GM21737 (cell line): ENCODE measurements at regions not wholly inside any gene's neighbourhood (a gene's known extent, or its start where the extent isn't known, plus 50 kb on each side); places are given as distances from the start of the nearest gene placed in this dataset.

Source experiments
- ATAC-seq: cut with Tn5 transposase; IDR thresholded peaks from one replicate; pipeline ENCODE4 v1.9.1; 2021; ENCODE audit warnings: mild to moderate bottlenecking, moderate library complexity; ENCODE audit not compliant: unreplicated experiment

DNA sequence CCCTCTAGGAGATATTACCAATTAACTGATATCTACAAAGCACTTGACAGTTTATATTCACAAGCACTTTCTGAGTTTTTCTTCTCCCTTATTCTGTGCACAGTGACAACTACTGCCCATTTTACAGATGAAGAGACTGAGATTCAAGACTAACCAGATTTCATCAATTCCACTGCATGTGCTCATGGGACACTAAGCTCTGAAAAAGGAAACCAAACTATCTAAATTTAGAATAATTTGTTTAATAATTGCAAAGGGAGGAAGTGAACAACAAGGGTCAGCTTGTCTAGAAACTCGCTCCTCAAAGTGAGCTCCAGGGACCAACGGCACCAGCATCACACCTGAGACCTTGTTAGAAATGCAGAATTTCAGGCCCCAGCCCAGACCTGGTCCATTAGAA is 50.8 kb upstream of the MYLIP start:
- peak; percentile 82 for ATAC-seq

DNA sequence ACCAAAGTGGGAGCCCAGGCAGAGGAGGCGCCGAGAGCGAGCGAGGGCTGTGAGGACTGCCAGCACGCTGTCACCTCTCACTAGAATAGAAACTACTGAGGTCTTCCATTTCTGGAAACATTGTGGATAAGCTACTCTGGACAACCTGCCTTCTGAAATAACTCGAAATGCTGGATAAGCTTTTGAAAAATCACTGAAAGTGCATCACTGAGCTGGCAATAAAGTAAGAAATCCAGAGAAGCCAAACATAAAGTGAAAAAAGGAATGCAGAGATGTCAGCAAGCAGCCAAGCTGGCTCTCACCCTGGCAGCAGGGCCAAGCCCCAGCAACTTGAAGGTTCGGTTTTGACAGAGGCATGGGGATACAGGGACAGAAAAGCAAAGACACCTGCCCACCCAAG is 59.2 kb upstream of the MYLIP start:
- ATAC-seq: no peak

DNA sequence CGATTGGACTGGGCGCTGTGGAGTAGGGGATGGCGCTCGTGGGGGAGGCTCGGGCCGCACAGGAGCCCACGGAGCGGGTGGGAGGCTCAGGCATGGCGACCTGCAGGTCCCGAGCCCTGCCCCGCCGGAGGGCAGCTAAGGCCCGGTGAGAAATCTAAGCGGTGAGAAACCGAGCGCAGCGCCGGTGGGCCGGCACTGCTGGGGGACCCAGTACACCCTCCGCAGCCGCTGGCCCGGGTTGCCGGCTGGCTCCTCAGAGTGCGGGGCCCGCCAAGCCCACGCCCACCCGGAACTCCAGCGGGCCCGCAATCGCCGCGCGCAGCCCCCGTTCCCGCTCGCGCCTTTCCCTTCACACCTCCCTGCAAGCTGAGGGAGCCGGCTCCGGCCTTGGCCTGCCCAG is 59.7 kb upstream of the MYLIP start:
- no peak for ATAC-seq

- no peak for ATAC-seq
Observed at GRCh38 chr6:16067568-16067967, 61.3 kb upstream of the MYLIP start.

GRCh38 chr6:16064671-16065072 is 64.2 kb upstream of the MYLIP start:
- no peak for ATAC-seq

GRCh38 chr6:16063580-16063979 is 65.3 kb upstream of the MYLIP start:
- ATAC-seq: no peak

DNA sequence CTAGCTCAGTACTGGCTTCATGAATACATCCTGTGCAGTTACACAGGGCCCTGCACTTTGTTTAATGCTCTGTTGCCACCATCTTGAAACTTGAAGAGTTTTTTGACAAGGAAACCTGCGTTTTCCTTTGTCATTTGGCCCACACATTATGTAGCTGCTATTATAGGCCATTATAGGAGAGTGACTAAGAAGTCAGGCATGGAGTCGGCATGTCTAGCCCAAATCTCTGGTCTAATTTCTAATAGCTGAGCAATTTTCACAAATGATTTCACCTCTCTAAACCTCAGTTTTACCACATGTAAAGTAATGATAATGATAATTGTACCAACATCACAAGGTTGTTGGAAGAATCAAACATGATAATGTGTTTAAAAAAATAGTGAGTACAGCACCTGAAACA is 67.1 kb upstream of the MYLIP start:
- no peak for ATAC-seq

- ATAC-seq: no peak
Observed at GRCh38 chr6:16060039-16060438, 68.8 kb upstream of the MYLIP start.

- ATAC-seq: no peak
Observed at GRCh38 chr6:16059496-16059895, 69.4 kb upstream of the MYLIP start.

DNA sequence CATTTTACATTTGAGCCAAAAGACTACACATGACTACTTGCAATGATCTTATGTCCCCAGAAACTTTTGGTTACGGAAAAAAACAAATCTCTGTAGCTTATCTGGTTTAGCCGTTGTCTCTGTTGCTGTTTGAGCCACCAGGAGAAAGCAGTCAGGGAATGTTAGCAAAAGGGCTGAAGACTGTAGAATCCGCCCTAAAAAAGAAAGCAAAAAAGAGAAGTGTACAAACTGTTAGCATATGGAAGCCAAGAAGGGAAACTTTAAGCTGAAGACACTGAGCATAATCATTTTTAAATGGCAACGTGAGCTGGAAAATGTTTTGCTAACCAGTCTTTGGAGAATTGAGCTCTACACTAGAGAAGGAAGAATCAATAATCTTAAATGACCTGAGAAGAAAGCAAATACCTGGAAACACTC is 69.9 kb upstream of the MYLIP start:
- no peak for ATAC-seq

GRCh38 chr6:16058201-16058928 is 70.5 kb upstream of the MYLIP start:
- no peak for ATAC-seq

DNA sequence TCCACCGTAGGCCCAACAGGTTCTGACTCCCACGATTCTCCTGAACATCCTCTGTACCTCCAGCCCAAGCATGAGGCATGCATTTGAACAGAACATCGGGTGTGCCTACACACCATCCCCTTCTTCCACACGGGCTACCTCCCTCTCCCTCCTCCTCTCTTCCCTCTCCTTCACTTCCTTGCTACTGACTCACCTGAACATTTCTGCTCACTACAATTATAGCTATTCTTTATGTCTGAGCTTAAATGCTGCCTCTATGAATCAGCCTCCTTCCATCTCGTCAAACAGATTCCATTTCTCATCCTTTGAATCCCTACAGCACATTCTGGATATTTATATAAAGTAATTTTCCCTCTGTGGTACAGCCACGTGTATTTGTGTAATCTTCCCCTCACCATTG is 71.4 kb upstream of the MYLIP start:
- no peak for ATAC-seq

DNA sequence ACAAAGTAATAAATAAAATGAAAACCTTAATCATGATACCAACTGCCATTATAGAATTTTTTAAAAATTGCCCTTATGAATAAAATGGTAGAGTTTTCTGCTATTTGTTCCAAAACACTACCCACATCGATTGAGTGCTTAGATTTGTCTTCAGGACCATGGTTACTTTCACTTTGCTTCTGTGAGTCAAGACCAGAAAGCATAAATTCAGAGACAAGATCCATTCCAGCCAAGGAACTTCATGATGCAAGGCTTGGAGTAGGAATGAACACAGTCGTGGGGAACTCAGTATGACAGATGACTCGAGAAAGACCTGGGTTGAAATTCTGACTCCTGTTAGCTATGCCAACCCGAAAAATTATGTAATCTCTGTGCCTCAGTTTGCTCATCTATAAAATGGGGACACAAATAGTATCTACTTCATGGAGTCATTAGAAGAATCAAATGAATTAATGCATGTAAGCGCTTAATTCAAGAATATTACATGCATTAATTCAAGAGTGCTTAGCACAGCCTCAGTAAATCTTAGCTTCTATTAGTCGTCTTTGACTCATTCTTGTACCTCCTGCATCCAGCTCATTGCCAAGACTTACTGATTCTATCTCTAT is 72.5 kb upstream of the MYLIP start:
- ATAC-seq: no peak

GRCh38 chr6:16055852-16056251 is 73.0 kb upstream of the MYLIP start:
- ATAC-seq: no peak

GRCh38 chr6:16049168-16049567 is 79.7 kb upstream of the MYLIP start:
- no peak for ATAC-seq

GRCh38 chr6:16048221-16048620 is 80.7 kb upstream of the MYLIP start:
- no peak for ATAC-seq

GRCh38 chr6:16047435-16047990 is 81.4 kb upstream of the MYLIP start:
- no peak for ATAC-seq

DNA sequence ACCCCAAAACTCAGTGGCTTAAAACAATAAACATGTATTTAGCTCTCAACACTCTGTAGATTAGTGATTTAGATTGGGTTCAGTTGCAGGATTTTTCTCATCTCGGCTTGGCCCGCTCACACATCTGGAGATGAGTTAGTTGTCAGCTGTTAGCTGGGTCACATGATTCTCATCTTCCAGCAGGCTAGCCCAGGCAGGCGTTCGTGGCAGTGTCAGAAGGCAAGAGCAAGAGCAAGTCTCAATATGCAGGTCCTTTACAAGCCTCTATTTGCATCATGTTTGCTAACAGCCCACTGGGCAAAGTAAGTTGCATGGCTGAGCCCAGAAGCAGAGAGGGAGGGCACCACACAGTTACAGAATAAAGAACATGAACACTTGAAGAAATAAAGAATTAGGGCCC is 83.6 kb upstream of the MYLIP start:
- no peak for ATAC-seq

GRCh38 chr6:16044211-16044643 is 84.7 kb upstream of the MYLIP start:
- ATAC-seq: no peak

GRCh38 chr6:16043171-16044135 is 85.4 kb upstream of the MYLIP start:
- ATAC-seq: peak; percentile 57

- ATAC-seq: no peak
Observed at GRCh38 chr6:16042751-16043150, 86.1 kb upstream of the MYLIP start.
